Karpas-422 (cell line): ENCODE measurements at regions not wholly inside any gene's neighbourhood (a gene's known extent, or its start where the extent isn't known, plus 50 kb on each side); places are given as distances from the start of the nearest gene placed in this dataset.

Experiments used
- DNase-seq: peaks from one replicate; pipeline ENCODE4 v3.0.0-alpha.2; 2015
- H2AFZ ChIP-seq: fragments of 200-600 bp; sonication (generic); 2 replicates; pipeline ENCODE4 v1.6.1; 2014; ENCODE audit warnings: antibody characterized with exemption, low read length, mixed read lengths
- H3K27ac ChIP-seq: fragments of 200-600 bp; sonication (generic); 2 replicates; pipeline ENCODE4 v1.5.1; 2014; ENCODE audit warnings: mild to moderate bottlenecking, low read length, moderate library complexity
- H3K27me3 ChIP-seq: fragments of 200-600 bp; sonication (generic); 2 replicates; pipeline ENCODE4 v1.6.1; 2014; ENCODE audit warnings: low read length, mixed read lengths
- H3K36me3 ChIP-seq: fragments of 200-600 bp; sonication (generic); 2 replicates; pipeline ENCODE4 v1.6.1; 2014; ENCODE audit warnings: low read length, mixed read lengths; ENCODE audit not compliant: insufficient read depth
- H3K4me1 ChIP-seq: fragments of 200-600 bp; sonication (generic); 2 replicates; pipeline ENCODE4 v1.6.1; 2014; ENCODE audit warnings: mild to moderate bottlenecking, low read length, mixed read lengths
- H3K4me2 ChIP-seq: fragments of 200-600 bp; sonication (generic); 2 replicates; pipeline ENCODE4 v1.6.1; 2014; ENCODE audit warnings: low read length, low read depth, mild to moderate bottlenecking; ENCODE audit not compliant: poor library complexity, severe bottlenecking
- H3K4me3 ChIP-seq: fragments of 200-600 bp; sonication (generic); 2 replicates; pipeline ENCODE4 v1.5.1; 2014; ENCODE audit warnings: mild to moderate bottlenecking, antibody characterized with exemption, low read length, mixed read lengths
- H3K79me2 ChIP-seq: fragments of 200-600 bp; sonication (generic); 2 replicates; pipeline ENCODE4 v1.6.1; 2014; ENCODE audit warnings: mild to moderate bottlenecking, low read length, mixed read lengths
- H3K9ac ChIP-seq: fragments of 200-600 bp; sonication (generic); 2 replicates; pipeline ENCODE4 v1.6.0; 2014; ENCODE audit warnings: low read length
- H3K9me2 ChIP-seq: fragments of 200-600 bp; sonication (generic), shearing (Covaris generic); replicated peaks from 2 replicates; pipeline ENCODE4 v1.6.0; 2014; ENCODE audit warnings: mild to moderate bottlenecking, low read length, moderate library complexity; ENCODE audit not compliant: insufficient read depth
- H3K9me3 ChIP-seq: fragments of 300-700, 200-600 bp; sonication (generic); 2 replicates; pipeline ENCODE4 v1.6.1; 2014; ENCODE audit warnings: low read length, mixed read lengths
- H4K20me1 ChIP-seq: fragments of 200-600 bp; sonication (generic); 2 replicates; pipeline ENCODE4 v1.6.1; 2014; ENCODE audit warnings: mild to moderate bottlenecking, antibody characterized with exemption, low read length, low read depth; ENCODE audit not compliant: insufficient read depth

DNA sequence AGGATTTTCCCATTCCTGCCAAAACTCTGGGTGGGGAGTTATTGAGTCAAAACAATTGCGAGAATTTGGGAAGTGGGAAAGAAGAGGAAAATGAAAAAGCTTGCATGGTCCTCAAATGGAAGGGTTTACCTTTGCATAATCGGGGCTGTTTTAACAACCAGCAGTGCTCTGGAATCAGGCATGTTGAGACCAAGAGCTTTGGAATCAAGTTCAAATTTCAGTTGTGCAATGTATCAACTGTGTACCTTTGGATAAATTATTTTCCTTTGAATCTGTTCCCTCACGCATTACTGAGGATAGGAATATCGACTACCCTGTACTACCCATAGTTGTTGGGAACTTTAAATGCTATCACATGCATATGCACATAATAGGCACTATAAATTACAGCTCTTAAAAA is 205.5 kb downstream of the JCAD start:
- no peaks in the 10 kb centered on the region for H3K79me2 ChIP-seq

DNA sequence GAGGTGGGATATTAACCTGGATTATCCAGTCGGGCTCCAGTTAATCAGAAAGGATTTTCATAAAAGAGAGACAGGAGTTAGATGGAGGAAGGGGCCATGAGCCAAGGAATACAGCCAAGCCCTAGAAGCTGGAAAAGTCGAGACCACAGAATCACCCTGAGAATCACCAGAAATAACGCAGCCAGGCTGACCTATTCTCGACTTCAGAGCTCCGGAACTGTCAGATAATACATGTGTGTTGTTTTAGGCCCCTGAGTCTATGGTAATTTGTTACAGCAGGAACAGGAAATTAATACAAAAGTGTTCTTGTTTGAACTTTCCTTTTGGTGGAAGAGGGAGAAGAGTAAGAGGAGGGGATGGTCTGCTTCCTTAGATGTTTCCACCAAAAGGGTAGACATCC is 208.1 kb downstream of the JCAD start:
- Histone ChIP-seq H3K27ac (no peak overlapping the region), H3K36me3 (no peaks in the 10 kb centered on the region), H3K9ac (no peak overlapping the region), H3K4me1 (no peaks in the 10 kb centered on the region), H3K4me3 (no peak overlapping the region), H4K20me1 (no peaks in the 10 kb centered on the region), H3K9me2 (no peaks in the 10 kb centered on the region), H3K27me3 (no peaks in the 10 kb centered on the region), H3K79me2 (no peaks in the 10 kb centered on the region), H2AFZ (no peak overlapping the region), H3K9me3 (no peaks in the 10 kb centered on the region), H3K4me2 (no peak overlapping the region)
- no peak for DNase-seq

More for the DNA sequence above, 205.5 kb downstream of the JCAD start:
- no peak for DNase-seq
- Histone ChIP-seq H4K20me1 (no peaks in the 10 kb centered on the region), H3K4me2 (no peak overlapping the region), H3K4me1 (no peaks in the 10 kb centered on the region), H3K27me3 (no peaks in the 10 kb centered on the region), H3K27ac (no peak overlapping the region), H3K9ac (no peak overlapping the region), H3K4me3 (no peak overlapping the region), H3K36me3 (no peaks in the 10 kb centered on the region), H2AFZ (no peak overlapping the region), H3K9me2 (no peaks in the 10 kb centered on the region), H3K9me3 (no peaks in the 10 kb centered on the region)

DNA sequence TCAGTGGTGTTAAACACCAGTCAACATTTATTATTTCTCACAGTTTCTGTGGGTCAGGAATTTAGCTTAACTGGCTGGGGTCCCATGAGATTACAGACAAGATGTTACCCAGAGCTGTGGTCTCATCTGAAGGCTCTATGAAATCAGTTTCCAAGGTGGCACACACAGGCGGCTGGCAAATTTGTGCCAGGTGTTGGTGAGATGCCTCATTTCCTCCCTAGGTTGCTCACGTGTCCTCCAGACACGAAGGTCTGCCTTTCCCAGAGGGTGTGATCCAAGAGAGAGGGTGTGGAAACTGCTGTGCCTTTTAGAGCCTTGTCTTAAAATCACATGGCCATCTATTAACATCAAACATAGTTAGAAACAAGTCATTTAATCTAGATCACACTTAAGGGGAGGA is 209.0 kb downstream of the JCAD start:
- no peaks in the 10 kb centered on the region for H3K79me2 ChIP-seq
- H3K9me3 ChIP-seq = no peaks in the 10 kb centered on the region

DNA sequence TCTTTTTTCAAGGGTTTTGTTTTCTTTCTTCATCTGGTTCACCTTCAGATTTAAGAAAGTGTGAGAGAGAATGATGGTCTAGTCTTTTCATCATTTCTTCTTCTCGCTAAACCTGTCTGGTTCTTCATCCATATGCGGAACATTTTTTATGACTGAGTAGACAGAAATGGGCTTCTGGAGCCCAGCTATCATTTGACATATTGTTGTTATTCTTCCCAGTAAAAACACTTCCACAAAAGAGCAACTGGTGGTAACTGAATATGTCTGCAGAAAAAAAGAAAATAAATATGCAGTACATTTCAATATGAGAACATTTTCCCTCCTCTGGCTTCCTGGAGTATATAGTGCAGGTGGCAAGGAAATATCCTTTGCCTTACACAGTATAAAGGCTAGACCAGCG is 209.5 kb downstream of the JCAD start:
- no peak overlapping the region for H3K4me2 ChIP-seq
- H3K4me3 ChIP-seq = no peak overlapping the region
- no peaks in the 10 kb centered on the region for H3K36me3 ChIP-seq
- H3K27ac ChIP-seq = no peak overlapping the region
- no peaks in the 10 kb centered on the region for H3K27me3 ChIP-seq
- H3K9ac ChIP-seq = no peak overlapping the region
- no peaks in the 10 kb centered on the region for H3K79me2 ChIP-seq
- H3K4me1 ChIP-seq = no peaks in the 10 kb centered on the region
- H3K9me3 ChIP-seq = no peaks in the 10 kb centered on the region
- no peak overlapping the region for H2AFZ ChIP-seq
- H3K9me2 ChIP-seq = no peaks in the 10 kb centered on the region
- no peak for DNase-seq
- H4K20me1 ChIP-seq = no peaks in the 10 kb centered on the region

More for the DNA sequence above, 209.0 kb downstream of the JCAD start:
- Histone ChIP-seq H4K20me1 (no peaks in the 10 kb centered on the region), H3K4me2 (no peak overlapping the region), H3K27me3 (no peaks in the 10 kb centered on the region), H3K4me3 (no peak overlapping the region), H3K36me3 (no peaks in the 10 kb centered on the region), H3K4me1 (no peaks in the 10 kb centered on the region), H3K27ac (no peak overlapping the region), H2AFZ (no peak overlapping the region), H3K9me2 (no peaks in the 10 kb centered on the region), H3K9ac (no peak overlapping the region)
- no peak for DNase-seq

DNA sequence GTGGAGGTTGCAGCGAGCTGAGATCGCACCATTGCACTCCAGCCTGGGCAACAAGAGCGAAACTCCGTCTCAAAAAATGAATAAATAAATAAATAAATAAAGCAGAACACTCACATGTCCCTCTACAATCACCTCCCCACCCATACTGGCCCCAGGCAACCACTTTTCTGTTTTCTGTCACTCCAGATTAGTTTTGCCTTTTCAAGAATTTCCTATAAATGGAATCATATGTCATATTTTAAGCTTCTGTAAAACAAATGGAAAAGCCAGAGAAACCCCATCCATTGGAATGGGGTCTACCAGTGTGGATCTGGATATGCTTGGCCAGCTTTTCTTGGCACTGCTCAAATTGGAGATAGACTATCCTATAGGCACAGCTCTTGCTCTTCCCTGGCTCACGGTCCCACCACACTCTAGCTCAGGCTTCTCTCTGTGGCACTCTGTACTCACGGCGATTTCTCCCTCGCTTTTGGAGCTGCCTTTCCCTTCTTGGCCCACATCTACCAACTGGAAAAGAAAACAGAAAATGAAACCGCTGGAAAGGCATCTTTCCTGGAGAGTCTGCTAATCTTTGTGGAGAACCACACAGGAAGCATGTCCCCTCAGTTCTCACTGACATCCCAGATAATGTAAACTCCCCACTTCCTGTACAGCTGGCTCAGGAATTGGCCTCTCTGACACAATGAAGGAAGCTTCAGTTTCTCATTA is 210.1 kb downstream of the JCAD start:
- H3K36me3 ChIP-seq = no peaks in the 10 kb centered on the region
- H4K20me1 ChIP-seq = no peaks in the 10 kb centered on the region
- no peak overlapping the region for H3K27ac ChIP-seq
- H3K9me2 ChIP-seq = no peaks in the 10 kb centered on the region
- H3K79me2 ChIP-seq = no peaks in the 10 kb centered on the region
- no peak for DNase-seq
- H3K4me2 ChIP-seq = no peak overlapping the region
- H3K9ac ChIP-seq = no peak overlapping the region
- H2AFZ ChIP-seq = no peak overlapping the region
- H3K27me3 ChIP-seq = no peaks in the 10 kb centered on the region
- no peaks in the 10 kb centered on the region for H3K9me3 ChIP-seq
- no peaks in the 10 kb centered on the region for H3K4me1 ChIP-seq
- no peak overlapping the region for H3K4me3 ChIP-seq

DNA sequence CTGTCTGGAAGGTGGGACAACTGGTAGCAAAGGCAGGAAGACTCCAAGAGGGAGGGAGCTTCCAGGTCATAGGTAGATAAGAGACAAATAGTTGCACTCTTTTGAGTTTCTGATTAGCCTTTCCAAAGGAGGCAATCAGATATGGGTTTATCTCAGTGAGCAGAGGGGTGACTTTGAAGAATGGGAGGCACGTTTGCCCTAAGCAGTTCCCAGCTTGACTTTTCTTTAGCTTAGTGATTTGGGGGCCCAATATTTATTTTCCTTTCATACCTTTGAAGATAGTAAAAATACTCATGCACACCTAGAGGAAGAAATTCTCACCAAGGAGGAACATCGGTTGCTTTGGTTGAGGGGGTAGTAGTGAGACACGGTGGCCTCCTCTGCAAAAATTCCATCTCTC is 212.1 kb upstream of the SVIL start:
- Histone ChIP-seq H4K20me1 (no peaks in the 10 kb centered on the region), H3K79me2 (no peaks in the 10 kb centered on the region), H3K36me3 (no peaks in the 10 kb centered on the region), H2AFZ (no peak overlapping the region), H3K27me3 (no peaks in the 10 kb centered on the region), H3K9me2 (no peaks in the 10 kb centered on the region), H3K4me2 (no peak overlapping the region), H3K9ac (no peak overlapping the region), H3K27ac (no peak overlapping the region), H3K4me1 (no peaks in the 10 kb centered on the region), H3K9me3 (no peaks in the 10 kb centered on the region), H3K4me3 (no peak overlapping the region)
- DNase-seq = no peak

DNA sequence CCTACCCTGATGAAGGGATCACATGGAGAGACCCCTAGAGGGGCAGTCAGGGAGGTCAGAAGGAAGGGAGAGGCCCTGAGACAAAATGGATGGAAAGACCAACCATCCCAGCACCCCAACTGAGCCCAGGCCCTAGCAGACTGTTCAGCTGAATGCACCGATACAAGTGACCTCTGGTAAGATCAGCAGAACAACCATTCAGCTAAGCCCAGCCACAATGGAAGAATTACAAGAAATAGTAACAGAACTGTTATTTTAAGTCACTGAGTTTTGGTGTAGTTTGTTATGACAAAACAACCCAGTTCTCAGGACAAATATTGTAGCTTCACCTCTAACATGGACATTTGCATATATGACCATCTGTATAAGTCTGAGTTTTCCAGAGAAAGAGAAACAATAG is 210.4 kb upstream of the SVIL start:
- Histone ChIP-seq H3K4me2 (no peak overlapping the region), H3K79me2 (no peaks in the 10 kb centered on the region), H3K4me3 (no peak overlapping the region), H2AFZ (no peak overlapping the region), H3K27me3 (no peaks in the 10 kb centered on the region), H3K27ac (no peak overlapping the region), H3K9me3 (no peaks in the 10 kb centered on the region), H3K4me1 (no peaks in the 10 kb centered on the region), H3K9me2 (no peaks in the 10 kb centered on the region), H3K36me3 (no peaks in the 10 kb centered on the region), H4K20me1 (no peaks in the 10 kb centered on the region), H3K9ac (no peak overlapping the region)
- no peak for DNase-seq

DNA sequence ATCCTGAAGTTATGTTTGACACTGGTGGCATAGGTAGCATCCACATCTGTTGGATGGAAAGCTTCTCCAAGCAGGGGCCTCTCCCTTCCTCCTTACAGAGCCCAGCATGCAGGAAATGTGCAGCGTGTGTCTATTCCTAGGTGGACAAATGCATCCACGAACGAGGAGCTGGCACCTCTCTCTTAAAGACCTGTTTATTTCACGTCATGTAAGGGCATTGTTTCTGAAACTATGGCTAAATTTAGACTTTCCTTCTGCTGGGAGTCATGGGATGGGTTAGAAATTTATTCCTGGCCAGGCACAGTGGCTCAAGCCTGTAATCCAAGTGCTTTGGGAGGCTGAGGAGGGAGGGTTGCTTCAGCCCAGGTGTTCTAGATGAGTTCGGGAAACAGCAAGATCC is 208.4 kb upstream of the SVIL start:
- Histone ChIP-seq H2AFZ (no peak overlapping the region), H3K4me3 (no peak overlapping the region), H4K20me1 (no peaks in the 10 kb centered on the region), H3K9me3 (no peaks in the 10 kb centered on the region), H3K9me2 (no peaks in the 10 kb centered on the region), H3K27ac (no peak overlapping the region), H3K36me3 (no peaks in the 10 kb centered on the region), H3K79me2 (no peaks in the 10 kb centered on the region), H3K9ac (no peak overlapping the region), H3K4me1 (no peaks in the 10 kb centered on the region), H3K27me3 (no peaks in the 10 kb centered on the region), H3K4me2 (no peak overlapping the region)
- DNase-seq = no peak
